ENCODE measurements at regions not wholly inside any gene's neighbourhood (a gene's known extent, or its start where the extent isn't known, plus 50 kb on each side); places are given as distances from the start of the nearest gene placed in this dataset.

DNA sequence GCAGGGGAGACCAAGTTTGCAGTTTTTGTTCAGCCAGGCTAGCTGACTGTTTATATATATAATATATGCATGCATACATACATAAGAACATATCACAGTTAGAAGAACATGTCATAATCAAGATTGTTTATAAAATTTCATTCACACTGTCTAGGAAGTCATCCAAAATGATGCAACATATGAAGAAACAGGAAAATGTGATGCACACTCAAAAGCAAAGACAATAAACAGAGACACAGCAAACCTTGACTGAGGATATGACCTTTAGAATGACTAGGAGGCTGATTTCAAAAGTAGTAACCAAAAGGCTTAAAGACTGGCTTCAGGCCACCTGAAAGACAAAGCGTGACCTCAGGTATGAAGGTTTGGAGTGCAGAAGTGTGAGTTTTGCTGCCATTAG lies 166.2 kb upstream of the NDN start:
- Histone ChIP-seq H2BK120ac (ENCODE audit: low read depth, low read length, poor library complexity, severe bottlenecking) (no peak overlapping the region), H3K27ac (ENCODE audit: insufficient read length, low read depth, low read length) (no peak overlapping the region), H2BK20ac (ENCODE audit: low read depth, low read length, poor library complexity, severe bottlenecking) (no peak overlapping the region), H4K91ac (ENCODE audit: insufficient read length, low read depth, low read length) (no peak overlapping the region), H3K9me3 (ENCODE audit: control insufficient read depth, low read depth, low read length) (peaks cover 41% of the 10 kb centered on the region), H3K4me2 (ENCODE audit: insufficient read depth, insufficient read length, low read length) (no peak overlapping the region), H3K23me2 (ENCODE audit: insufficient read length, low read depth, low read length, poor library complexity, severe bottlenecking) (no peaks in the 10 kb centered on the region), H3K27me3 (ENCODE audit: insufficient read depth, low read length) (no peaks in the 10 kb centered on the region), H4K5ac (ENCODE audit: insufficient read length, low read depth, low read length) (no peak overlapping the region), H3K14ac (ENCODE audit: insufficient read depth, low read length) (no peak overlapping the region), H3K23ac (ENCODE audit: insufficient read length, low read depth, low read length) (no peak overlapping the region), H3K4me1 (ENCODE audit: insufficient read depth, low read length) (no peaks in the 10 kb centered on the region), H2AK5ac (ENCODE audit: insufficient read length, low read length) (no peak overlapping the region), H3K79me1 (ENCODE audit: insufficient read depth, low read depth, low read length, poor library complexity, severe bottlenecking) (no peaks in the 10 kb centered on the region), H3K56ac (ENCODE audit: insufficient read length, low read depth, low read length) (no peak overlapping the region), H3K79me2 (ENCODE audit: insufficient read depth, low read length) (no peaks in the 10 kb centered on the region), H4K20me1 (ENCODE audit: control insufficient read depth, insufficient read depth, insufficient read length) (no peaks in the 10 kb centered on the region), H2AFZ (ENCODE audit: low read length) (no peak overlapping the region), H3K18ac (ENCODE audit: insufficient read length, low read depth, low read length) (no peak overlapping the region), H3K9ac (ENCODE audit: extremely low read depth, insufficient read length, low read length) (no peak overlapping the region), H2BK15ac (ENCODE audit: low read depth, low read length) (no peak overlapping the region), H2BK12ac (ENCODE audit: insufficient read length, low read depth, low read length) (no peak overlapping the region), H3K4ac (ENCODE audit: low read depth, low read length) (no peak overlapping the region), H3T11ph (ENCODE audit: low read length) (no peak overlapping the region), H4K8ac (replicated peaks; ENCODE audit: insufficient read length, low read depth, low read length) (no peak overlapping the region), H2BK5ac (ENCODE audit: insufficient read length, low read length) (no peak overlapping the region)
- no peaks in the 10 kb centered on the region for H3K27me3 Mint-ChIP-seq (ENCODE audit: low read depth)
- no CpG with 5 or more reads among the region's 1 CpG for WGBS (ENCODE audit: extremely low coverage, insufficient read length, low lambda C conversion rate)
- peaks cover 66 to 81% of the 10 kb centered on the region in 2 experiments for H3K9me3 Mint-ChIP-seq
- peaks cover 2 to 4% of the 10 kb centered on the region in 2 experiments for H3K4me1 Mint-ChIP-seq
- H3K27ac Mint-ChIP-seq = no peak overlapping the region
- no peak overlapping the region for H3K4me3 Mint-ChIP-seq
- DNase-seq = no peak
- TF ChIP-seq, protein P1, sequence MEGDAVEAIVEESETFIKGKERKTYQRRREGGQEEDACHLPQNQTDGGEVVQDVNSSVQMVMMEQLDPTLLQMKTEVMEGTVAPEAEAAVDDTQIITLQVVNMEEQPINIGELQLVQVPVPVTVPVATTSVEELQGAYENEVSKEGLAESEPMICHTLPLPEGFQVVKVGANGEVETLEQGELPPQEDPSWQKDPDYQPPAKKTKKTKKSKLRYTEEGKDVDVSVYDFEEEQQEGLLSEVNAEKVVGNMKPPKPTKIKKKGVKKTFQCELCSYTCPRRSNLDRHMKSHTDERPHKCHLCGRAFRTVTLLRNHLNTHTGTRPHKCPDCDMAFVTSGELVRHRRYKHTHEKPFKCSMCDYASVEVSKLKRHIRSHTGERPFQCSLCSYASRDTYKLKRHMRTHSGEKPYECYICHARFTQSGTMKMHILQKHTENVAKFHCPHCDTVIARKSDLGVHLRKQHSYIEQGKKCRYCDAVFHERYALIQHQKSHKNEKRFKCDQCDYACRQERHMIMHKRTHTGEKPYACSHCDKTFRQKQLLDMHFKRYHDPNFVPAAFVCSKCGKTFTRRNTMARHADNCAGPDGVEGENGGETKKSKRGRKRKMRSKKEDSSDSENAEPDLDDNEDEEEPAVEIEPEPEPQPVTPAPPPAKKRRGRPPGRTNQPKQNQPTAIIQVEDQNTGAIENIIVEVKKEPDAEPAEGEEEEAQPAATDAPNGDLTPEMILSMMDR (conservative IDR thresholded peaks at IDR 0.05) = no peak
- H3K36me3 Mint-ChIP-seq (ENCODE audit: insufficient read depth in 1 of 3, low read depth in 3 of 3) = peaks cover 0 to 2% (median 2%) of the 10 kb centered on the region in 3 experiments; a peak in 2 of 7 replicates
